HepG2 (cell line): ENCODE measurements at regions not wholly inside any gene's neighbourhood (a gene's known extent, or its start where the extent isn't known, plus 50 kb on each side); places are given as distances from the start of the nearest gene placed in this dataset.

Source experiments
- ATAC-seq: fragments of 200-7000 bp; cut with Tn5 transposase; 3 replicates; pipeline ENCODE4 v1.9.1; 2020; ENCODE audit warnings: mild to moderate bottlenecking, moderate library complexity
- BruUV-seq: library from RNA; stranded (reverse); fragments of 400-500 nt; replicated peaks from 2 replicates; lab custom pipeline; 2021; lab: Mats Ljungman, UMichigan
- CTCF ChIA-PET: fragments of 300-600 bp; formaldehyde crosslinking; extraction: SDS; loops from one replicate; lab custom pipeline; 2021; ENCODE audit warnings: low total read pairs, inconsistent platforms, low intra/inter-chr PET ratio; lab: Yijun Ruan, JAX
- POLR2A ChIA-PET: fragments of 350-600 bp; sonication (Branson Sonifier 250); formaldehyde crosslinking; loops from one replicate; lab custom pipeline; 2020; ENCODE audit warnings: antibody characterized with exemption, inconsistent platforms; lab: Yijun Ruan, JAX
- DNase-seq: peaks from one replicate; pipeline ENCODE4 v3.0.0-alpha.2; 2015; ENCODE audit warnings: low spot score
- FAIRE-seq: peaks from 3 replicates; lab custom pipeline; 2011; peaks lifted over from hg19 to GRCh38; lab: Jason Lieb, UNC
- H2AFZ ChIP-seq: one replicate; pipeline ENCODE4 v1.6.1; 2011; ENCODE audit warnings: low read length, inconsistent platforms
- H3K27ac ChIP-seq: fragments of 300-600 bp; 3 replicates; pipeline ENCODE4 v1.8.0; 2011; ENCODE audit warnings: mixed run types, mild to moderate bottlenecking, mixed read lengths, low read length, inconsistent platforms; ENCODE audit not compliant: insufficient read depth; ENCODE audit errors: extremely low read length
- H3K27me3 ChIP-seq, 2 experiments: fragments of 200-600 bp in 1 of 2; 2 replicates in 1 of 2; 3 replicates in 1 of 2; pipeline versions ENCODE4 v1.6.0 to v1.8.0; 2011; ENCODE audit warnings: low read length in 2 of 2, mild to moderate bottlenecking in 2 of 2, moderate library complexity in 2 of 2, inconsistent platforms in 1 of 2; ENCODE audit not compliant: insufficient read depth in 2 of 2, control insufficient read depth in 1 of 2
- H3K36me3 ChIP-seq, 2 experiments: fragments of 200-600 bp in 1 of 2; replicated peaks in 1 of 2; 2 replicates in 1 of 2; 3 replicates in 1 of 2; pipeline versions ENCODE4 v1.5.1 to v1.8.0; 2011; ENCODE audit warnings: low read length in 2 of 2, inconsistent platforms in 1 of 2; ENCODE audit not compliant: insufficient read depth in 2 of 2, control insufficient read depth in 1 of 2
- H3K4me1 ChIP-seq: 2 replicates; pipeline ENCODE4 v1.5.1; 2012; ENCODE audit warnings: low read length, inconsistent platforms; ENCODE audit not compliant: insufficient read depth
- H3K4me2 ChIP-seq: 2 replicates; pipeline ENCODE4 v1.6.0; 2011; ENCODE audit warnings: low read depth, low read length, inconsistent platforms
- H3K4me3 ChIP-seq, 3 experiments: fragments of 200-600 bp in 1 of 3; sonication (generic), shearing (Covaris generic) in 1 of 3; replicated peaks in 1 of 3; 2 replicates each; pipeline ENCODE4 v1.5.1; 2011 to 2016; ENCODE audit warnings: low read length in 3 of 3, inconsistent platforms in 2 of 3, low read depth in 2 of 3, mild to moderate bottlenecking in 2 of 3, control low read depth in 1 of 3, mixed read lengths in 1 of 3; ENCODE audit not compliant: insufficient read depth in 1 of 3
- H3K79me2 ChIP-seq: one replicate; pipeline ENCODE4 v1.6.1; 2011; ENCODE audit warnings: low read length, inconsistent platforms; ENCODE audit not compliant: insufficient read depth
- H3K9ac ChIP-seq: 2 replicates; pipeline ENCODE4 v1.6.0; 2011; ENCODE audit warnings: mild to moderate bottlenecking, low read depth, low read length, inconsistent platforms; ENCODE audit not compliant: insufficient read depth
- H3K9me3 ChIP-seq: 2 replicates; pipeline ENCODE4 v1.5.1; 2012; ENCODE audit warnings: mild to moderate bottlenecking, low read length
- H4K20me1 ChIP-seq: 2 replicates; pipeline ENCODE4 v1.6.0; 2011; ENCODE audit warnings: inconsistent platforms, mild to moderate bottlenecking, low read length, moderate library complexity; ENCODE audit not compliant: insufficient read depth
- HMGA1 ChIP-seq: sonication (generic); formaldehyde crosslinking; conservative IDR thresholded peaks from 2 replicates; pipeline ENCODE4 v1.4.0; 2020; ENCODE audit warnings: missing genetic modification reagents
- NFIC ChIP-seq: IDR thresholded peaks from 2 replicates; pipeline ENCODE4 v1.6.1; 2012; ENCODE audit warnings: mild to moderate bottlenecking, low read length, inconsistent platforms
- TFE3 ChIP-seq: IDR thresholded peaks from 2 replicates; pipeline ENCODE4 v1.6.1; 2016
- YY1 ChIP-seq: IDR thresholded peaks from 2 replicates; pipeline ENCODE4 v1.6.1; 2011; ENCODE audit warnings: low read length, low read depth, moderate library complexity, mild to moderate bottlenecking; ENCODE audit not compliant: insufficient read depth, insufficient replicate concordance
- WGBS: methylation state at CpG from one replicate; pipeline ENCODE4 v1.1.6; 2017; ENCODE audit warnings: low lambda C conversion rate; 5-methylcytosine and 5-hydroxymethylcytosine counted together
- in situ Hi-C: cut with HindIII; loops from 2 replicates; pipeline ENCODE4 v1.10.0; 2017; ENCODE audit warnings: low pct_unique_long_range_greater_than_20kb; ENCODE audit not compliant: extremely low pct_ligation_motif_present
- intact Hi-C: fragments of 100-400 bp; cut with micrococcal nuclease; formaldehyde crosslinking; loops from one replicate; pipeline ENCODE4 v1.10.0; 2022; ENCODE audit not compliant: unreplicated experiment

- FAIRE-seq (no peak), ATAC-seq (no peak)
Measured at GRCh38 chr4:79848329-79848728, 224.7 kb downstream of the ANTXR2 start.

GRCh38 chr4:79847411-79847810 is 225.6 kb downstream of the ANTXR2 start:
- H3K36me3 ChIP-seq, result no peaks in the 10 kb centered on the region
- no peak for TF ChIP-seq TFE3 (CRISPR knock-in tag)
- no peak for TF ChIP-seq NFIC
- no peak for TF ChIP-seq YY1
- DNase-seq (no peak), ATAC-seq (no peak), FAIRE-seq (no peak)
- H3K79me2 ChIP-seq, result no peaks in the 10 kb centered on the region
- WGBS, result 4% methylated on average over 2 of the region's 2 CpGs
- no TSS peak for BruUV-seq
- H3K9me3 ChIP-seq, result peaks cover 40% of the 10 kb centered on the region
- no peak overlapping the region for H3K9ac ChIP-seq
- H3K4me2 ChIP-seq, result no peak overlapping the region
- ChIA-PET POLR2A (no interaction called here), CTCF (no interaction called here)
- in situ Hi-C loops (no loop called here), intact Hi-C loops (no loop called here)
- no peak overlapping the region for H2AFZ ChIP-seq
- H3K4me1 ChIP-seq, result peaks cover 7% of the 10 kb centered on the region; the same call in 1 of the 2 replicates
- H3K27ac ChIP-seq, result no peak overlapping the region
- H4K20me1 ChIP-seq, result no peaks in the 10 kb centered on the region
- no peak overlapping the region for H3K4me3 ChIP-seq
- H3K27me3 ChIP-seq, result no peaks in the 10 kb centered on the region

More at GRCh38 chr4:79848329-79848728, 224.7 kb downstream of the ANTXR2 start:
- H2AFZ ChIP-seq, result no peak overlapping the region
- no TSS peak for BruUV-seq
- H3K4me3 ChIP-seq, result no peak overlapping the region
- intact Hi-C loops (no loop called here), in situ Hi-C loops (no loop called here)
- POLR2A ChIA-PET, result no interaction called here
- no peaks in the 10 kb centered on the region for H3K27me3 ChIP-seq
- CTCF ChIA-PET, result no interaction called here
- H3K27ac ChIP-seq, result no peak overlapping the region
- no peak overlapping the region for H3K9ac ChIP-seq
- DNase-seq, result no peak
- H4K20me1 ChIP-seq, result no peaks in the 10 kb centered on the region
- no peak overlapping the region for H3K4me2 ChIP-seq
- no peaks in the 10 kb centered on the region for H3K79me2 ChIP-seq
- TF ChIP-seq HMGA1, result no peak
- H3K9me3 ChIP-seq, result peaks cover 32% of the 10 kb centered on the region
- peaks cover 9% of the 10 kb centered on the region; the same call in 1 of the 2 replicates for H3K4me1 ChIP-seq
- WGBS, result 0% methylated on average over 1 of the region's 1 CpG
- no peaks in the 10 kb centered on the region for H3K36me3 ChIP-seq
